ENCODE measurements at regions not wholly inside any gene's neighbourhood (a gene's known extent, or its start where the extent isn't known, plus 50 kb on each side); places are given as distances from the start of the nearest gene placed in this dataset.
"Not testable (repeated sequence)": the region's sequence is repeated elsewhere in the genome, so short reads cannot be mapped to it uniquely, and the experiment has no call there.

- DNase-seq, result no peak
These were observed 668.4 kb upstream of the FAM174A start for GRCh38 chr5:99866740-99867139.

GRCh38 chr5:99865159-99865558, 670.0 kb upstream of the FAM174A start:
- no peak for DNase-seq

DNA sequence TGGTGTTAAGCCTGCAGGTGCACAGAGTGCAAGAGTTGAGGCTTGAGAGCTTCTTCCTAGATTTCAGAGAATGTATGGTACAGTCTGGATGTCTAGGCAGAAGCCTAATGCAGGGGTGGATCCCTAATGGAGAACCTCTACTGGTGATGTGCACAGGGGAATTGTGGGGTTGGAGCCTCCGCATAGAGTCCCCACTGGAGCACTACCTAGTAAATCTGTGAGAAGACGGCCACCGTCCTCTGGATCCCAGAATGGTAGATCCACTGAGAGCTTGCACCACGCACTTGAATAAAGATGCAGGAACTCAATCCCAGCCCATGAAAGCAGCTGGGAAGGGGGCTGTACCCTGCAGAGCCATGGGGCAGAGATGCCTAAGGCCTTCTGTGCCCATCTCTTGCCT, 699.4 kb upstream of the FAM174A start:
- DNase-seq, result no peak

DNA sequence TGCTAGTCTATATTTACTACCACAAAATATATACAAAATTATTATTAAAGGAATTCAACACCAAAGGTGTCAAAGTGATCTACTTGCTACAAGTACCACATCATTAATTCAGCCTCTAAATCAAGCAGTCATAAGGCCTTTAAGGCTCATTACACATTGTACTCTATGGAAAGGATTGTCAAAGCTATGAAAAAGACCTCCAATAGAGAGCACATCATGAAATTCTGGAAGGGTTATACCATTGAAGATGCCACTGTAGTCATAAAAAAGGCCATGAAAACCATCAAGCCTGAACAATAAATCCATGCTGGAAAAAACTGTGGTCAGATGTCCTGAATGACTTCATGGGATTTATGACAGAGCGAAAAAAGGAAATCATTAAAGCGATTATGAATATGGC, 708.0 kb upstream of the FAM174A start:
- no peak for DNase-seq

- DNase-seq, result no peak
These were observed 717.4 kb upstream of the FAM174A start for GRCh38 chr5:99817796-99818195.

DNA sequence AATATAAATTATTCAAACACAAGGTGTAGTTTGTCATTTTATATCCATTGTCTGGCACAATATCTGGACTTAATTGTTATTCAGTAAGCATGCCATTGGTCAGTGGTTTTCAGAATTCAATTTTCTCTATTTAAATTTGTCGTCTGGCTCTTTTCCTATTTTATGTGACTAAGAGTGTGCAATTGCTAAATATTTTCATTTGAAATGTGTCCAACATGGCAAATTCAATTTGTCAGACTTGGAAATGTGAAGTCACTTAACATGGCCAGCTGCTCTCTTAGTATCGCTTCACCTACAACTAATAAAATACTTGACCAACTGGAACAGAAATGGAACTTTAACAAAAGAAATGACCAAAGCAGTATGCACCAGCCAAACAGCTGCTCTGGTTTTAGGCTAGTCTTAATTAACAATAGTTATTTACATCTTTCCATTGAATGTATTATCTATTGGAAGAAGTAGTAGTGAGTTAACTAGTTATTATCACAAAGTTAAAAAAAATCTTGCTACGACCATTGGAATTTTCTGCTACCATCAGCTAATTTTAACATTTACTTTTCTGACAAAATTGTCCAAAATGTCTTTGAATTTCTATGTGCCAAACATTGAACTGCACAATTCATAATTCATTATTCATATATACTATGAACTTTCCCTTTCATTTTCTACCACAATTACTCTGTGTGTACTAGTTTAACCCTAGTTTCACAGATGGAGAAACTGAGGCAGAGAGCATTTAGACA, 720.7 kb upstream of the FAM174A start:
- DNase-seq, result no peak

- no peak for DNase-seq
These were observed 726.4 kb upstream of the FAM174A start for GRCh38 chr5:99808657-99809230.

GRCh38 chr5:99807346-99807745, 727.8 kb upstream of the FAM174A start:
- no peak for DNase-seq

DNA sequence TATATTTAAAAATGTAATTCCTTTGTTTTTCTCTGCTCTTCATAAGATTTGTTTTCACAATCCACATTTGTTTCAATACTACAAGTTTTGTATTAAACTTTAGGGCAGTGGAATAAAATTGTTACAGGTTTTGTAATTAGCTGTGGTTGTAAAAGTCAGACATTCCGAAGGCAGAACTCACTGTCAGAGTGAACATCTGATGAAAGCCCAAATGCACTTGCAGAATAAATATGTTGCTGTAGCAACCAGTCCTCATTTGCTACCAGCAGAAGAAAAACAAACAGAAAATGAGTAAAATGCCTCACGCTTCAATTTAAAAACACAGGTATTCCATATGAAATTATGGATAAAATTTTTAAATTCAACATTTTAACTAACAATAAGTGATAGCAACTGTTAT, 740.1 kb upstream of the FAM174A start:
- DNase-seq, result no peak

GRCh38 chr5:99788482-99788881, 746.7 kb upstream of the FAM174A start:
- no peak for DNase-seq

- no peak for DNase-seq
These were observed 760.0 kb upstream of the FAM174A start for GRCh38 chr5:99775189-99775588.

DNA sequence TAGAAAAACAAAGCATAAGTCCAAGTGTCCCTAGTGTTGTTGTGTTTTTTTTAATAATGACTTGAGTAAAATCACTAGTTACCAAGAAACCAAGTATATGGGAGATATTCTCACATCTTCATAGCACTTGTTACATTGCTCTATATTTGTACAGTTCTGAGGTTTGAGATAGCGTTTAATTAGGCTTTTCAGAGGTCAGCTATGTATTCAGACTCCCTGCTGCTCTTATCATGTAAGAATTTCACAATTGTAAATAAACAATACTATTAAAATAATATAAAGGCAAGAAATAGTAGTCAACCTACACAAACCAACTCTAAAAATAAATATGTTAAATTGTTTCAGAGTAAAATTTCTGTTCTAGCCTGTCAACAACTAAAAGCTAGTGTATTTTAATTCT, 761.9 kb upstream of the FAM174A start:
- no peak for DNase-seq

GRCh38 chr5:99771296-99771695, 763.9 kb upstream of the FAM174A start:
- no peak for DNase-seq

DNA sequence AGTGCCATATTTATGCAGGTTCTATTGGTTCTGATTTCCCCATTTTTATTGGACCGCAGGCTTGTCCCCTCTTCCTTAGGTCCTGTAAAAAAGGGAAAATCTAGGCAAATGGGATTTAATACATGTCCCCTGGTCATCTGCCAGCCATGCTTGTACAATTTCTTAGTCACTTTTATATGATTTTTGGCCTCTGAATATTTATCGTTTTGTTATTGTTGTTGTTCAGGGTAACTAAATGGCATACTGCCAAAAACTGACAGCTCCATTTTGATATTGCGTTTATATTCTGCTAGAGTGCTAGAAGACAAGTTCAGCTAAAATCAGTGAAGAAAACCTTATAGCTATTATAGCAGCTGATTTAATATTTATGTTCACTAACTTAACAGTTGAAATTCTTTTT, 770.2 kb upstream of the FAM174A start:
- no peak for DNase-seq

DNA sequence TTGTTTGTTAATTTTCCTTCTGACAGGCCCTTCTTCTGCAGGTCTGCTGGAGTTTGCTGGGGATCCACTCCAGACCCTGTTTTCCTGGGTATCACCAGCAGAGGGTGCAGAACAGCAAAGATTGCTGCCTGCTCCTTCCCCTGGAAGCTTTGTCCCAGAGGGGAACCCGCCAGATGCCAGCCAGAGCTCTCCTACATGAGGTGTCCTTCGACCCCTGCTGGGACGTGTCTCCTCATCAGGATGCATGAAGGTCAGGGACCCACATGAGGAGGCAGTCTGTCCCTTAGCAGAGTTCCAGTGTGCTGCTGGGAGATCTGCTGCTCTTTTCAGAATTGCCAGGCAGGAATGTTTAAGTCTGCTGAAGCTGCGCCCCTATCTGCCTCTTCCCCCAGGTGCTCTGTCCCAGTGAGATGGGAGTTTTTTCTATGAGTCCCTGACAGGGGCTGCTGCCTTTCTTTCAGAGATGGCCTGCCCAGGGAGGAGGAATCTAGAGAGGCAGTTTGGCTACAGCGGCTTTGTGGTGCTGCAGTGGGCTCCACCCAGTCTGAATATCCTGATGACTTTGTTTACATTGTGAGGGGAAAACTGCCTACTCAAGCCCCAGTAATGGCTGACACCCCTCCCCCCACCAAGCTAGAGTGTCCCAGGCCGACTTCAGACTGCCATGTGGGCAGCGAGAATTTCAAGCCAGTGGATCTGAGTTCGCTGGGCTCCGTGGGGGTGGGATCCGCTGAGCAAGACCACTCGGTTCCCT, 772.0 kb upstream of the FAM174A start:
- DNase-seq, result no peak

DNA sequence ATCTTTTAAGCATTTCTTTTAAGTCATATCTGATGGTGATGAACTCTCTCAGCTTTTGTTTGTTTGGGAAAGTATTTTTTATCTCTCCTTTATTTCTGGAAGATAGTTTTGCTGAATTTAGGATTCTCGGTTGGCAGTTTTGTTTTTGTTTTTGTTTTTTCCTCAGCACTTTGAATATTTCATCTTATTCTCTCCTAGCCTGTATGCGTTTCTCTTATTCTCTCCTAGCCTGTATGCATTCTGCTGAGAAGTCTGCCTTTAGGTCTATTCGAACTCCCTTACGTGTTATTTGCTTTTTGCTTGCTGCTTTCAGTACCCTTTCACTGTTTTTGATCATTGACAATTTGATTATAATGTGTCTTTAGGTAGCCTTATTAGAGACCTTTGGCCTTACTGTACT, 787.8 kb upstream of the FAM174A start:
- DNase-seq, result no peak

DNA sequence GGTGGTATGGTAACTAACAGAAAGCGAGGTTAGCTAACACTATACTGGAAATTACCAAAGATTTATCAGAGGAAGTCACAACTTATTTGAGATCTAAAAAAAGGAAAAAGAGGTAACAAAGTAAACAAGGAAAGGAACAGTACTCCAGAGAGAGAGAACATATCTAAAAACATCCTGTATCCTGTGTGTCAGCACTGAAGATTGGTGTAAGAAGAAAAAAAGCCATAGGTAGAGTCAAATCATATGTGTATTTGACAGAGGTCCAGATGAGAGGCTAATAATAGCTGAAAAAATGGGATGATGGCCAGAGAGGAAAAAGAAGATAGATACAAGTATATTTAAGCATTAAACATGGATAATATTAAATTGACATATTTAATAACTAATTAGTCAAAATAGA, 802.0 kb upstream of the FAM174A start:
- DNase-seq, result not testable (repeated sequence)

DNA sequence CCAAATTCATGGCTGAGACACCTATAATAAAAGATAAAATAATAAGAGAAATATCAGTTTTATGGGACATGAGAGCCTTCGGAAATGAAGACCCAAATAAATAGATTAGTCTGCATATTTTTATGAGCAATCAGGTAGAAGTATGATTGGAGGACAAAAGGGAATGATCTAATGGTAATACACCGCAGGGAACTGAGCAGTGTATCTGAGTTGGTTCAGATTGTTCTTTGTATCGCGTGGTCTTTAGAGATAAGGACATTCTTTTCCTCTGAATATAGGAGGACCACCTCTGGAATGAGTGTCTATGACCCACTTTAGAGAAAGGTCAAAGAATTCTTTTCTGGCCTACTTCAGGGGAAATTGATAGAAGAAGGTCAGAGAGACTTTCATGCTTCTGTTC, 801.8 kb upstream of the CHD1 start:
- DNase-seq, result not testable (repeated sequence)

- DNase-seq, result no peak
These were observed 796.0 kb upstream of the CHD1 start for GRCh38 chr5:99724732-99725290.

DNA sequence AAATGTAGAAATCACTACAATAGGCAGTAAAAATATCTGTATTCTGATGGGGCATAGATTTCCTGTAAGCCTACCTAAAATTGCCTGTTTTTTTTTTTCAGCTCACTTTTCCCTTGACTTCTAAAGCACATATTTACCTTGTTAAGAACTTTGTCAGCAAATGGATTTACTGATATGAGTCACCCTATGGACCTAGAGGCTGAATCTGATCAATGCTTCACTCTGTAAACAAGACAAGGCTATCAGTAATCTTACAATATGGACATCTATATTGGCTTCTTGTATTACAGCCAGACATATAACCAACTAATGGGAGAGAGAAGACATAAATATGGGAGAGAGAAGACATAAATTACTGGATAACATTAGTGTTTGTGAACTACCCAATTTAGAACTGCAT, 792.7 kb upstream of the CHD1 start:
- DNase-seq, result no peak

DNA sequence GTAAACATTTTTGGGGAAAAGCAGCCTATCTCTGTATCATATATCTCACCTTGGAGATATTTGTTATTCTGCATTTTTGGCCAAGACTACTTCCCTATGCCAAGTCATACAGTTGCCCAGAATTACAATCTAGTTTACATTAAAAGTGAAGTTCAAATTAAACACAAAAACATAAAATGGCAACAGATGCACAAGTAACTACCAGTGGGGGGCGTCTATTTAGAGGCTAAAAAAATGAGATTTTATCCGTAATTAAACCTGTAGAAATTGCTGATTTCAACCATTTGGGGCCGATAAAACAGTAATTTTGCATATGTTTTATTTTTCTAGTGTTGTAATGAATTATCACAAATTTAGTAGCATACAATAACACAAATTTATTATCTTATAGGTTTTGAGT, 787.1 kb upstream of the CHD1 start:
- no peak for DNase-seq

DNA sequence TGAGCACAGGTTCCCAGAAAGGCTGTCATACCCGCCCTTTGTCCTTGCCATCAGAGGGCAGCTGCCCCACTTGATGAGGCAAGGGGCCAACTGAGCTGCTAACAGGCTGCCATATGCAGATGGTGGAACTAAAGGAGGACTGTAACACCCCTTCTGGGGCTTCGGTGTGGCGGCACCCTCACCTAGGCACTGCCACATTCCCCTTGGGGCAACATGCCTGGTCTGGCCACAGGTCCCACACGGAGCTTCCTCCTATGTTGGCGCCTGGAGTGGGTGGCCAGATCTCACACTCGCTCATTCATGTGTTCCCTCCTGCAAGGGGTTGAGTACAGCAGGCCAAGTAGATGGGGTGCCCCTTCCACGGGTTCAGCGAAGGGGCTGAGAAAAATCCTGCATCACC, 777.4 kb upstream of the CHD1 start:
- no peak for DNase-seq

DNA sequence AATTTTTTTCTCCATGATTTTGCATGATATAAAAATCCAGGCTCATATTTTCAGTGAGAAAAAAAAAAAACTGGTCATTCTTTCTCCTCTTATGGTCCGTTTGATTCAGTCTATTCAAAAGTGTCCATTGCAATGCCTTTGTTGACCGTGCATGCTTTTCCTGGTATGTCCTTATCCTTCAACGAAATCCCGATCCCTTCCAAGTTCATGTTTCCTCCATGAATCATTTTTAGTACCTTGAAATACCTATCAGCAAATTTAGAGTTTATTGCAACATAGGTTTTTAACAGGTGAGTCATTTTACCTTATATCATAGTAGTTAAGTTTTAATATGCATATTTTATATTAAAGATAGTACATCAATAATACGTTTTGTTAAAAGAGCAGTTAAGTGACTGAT, 773.8 kb upstream of the CHD1 start:
- no peak for DNase-seq

- no peak for DNase-seq
These were observed 766.1 kb upstream of the CHD1 start for GRCh38 chr5:99694884-99695283.

All from stimulated activated CD4-positive, alpha-beta T cell treated with anti-CD3 and anti-CD28 coated beads, Interleukin-4, amount 100 ng/mL, for 24 hours (primary cell).